ENCODE measurements at regions not wholly inside any gene's neighbourhood (a gene's known extent, or its start where the extent isn't known, plus 50 kb on each side); places are given as distances from the start of the nearest gene placed in this dataset.

- TF ChIP-seq, protein P1, sequence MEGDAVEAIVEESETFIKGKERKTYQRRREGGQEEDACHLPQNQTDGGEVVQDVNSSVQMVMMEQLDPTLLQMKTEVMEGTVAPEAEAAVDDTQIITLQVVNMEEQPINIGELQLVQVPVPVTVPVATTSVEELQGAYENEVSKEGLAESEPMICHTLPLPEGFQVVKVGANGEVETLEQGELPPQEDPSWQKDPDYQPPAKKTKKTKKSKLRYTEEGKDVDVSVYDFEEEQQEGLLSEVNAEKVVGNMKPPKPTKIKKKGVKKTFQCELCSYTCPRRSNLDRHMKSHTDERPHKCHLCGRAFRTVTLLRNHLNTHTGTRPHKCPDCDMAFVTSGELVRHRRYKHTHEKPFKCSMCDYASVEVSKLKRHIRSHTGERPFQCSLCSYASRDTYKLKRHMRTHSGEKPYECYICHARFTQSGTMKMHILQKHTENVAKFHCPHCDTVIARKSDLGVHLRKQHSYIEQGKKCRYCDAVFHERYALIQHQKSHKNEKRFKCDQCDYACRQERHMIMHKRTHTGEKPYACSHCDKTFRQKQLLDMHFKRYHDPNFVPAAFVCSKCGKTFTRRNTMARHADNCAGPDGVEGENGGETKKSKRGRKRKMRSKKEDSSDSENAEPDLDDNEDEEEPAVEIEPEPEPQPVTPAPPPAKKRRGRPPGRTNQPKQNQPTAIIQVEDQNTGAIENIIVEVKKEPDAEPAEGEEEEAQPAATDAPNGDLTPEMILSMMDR (conservative IDR thresholded peaks at IDR 0.05; ENCODE audit: low read depth in 2 of 2), result no peak
- no peak for TF ChIP-seq ETS1 (IDR thresholded peaks at IDR 0.05)
These were observed 317.0 kb downstream of the MAF start (continued) for GRCh38 chr16:79283578-79283977.

DNA sequence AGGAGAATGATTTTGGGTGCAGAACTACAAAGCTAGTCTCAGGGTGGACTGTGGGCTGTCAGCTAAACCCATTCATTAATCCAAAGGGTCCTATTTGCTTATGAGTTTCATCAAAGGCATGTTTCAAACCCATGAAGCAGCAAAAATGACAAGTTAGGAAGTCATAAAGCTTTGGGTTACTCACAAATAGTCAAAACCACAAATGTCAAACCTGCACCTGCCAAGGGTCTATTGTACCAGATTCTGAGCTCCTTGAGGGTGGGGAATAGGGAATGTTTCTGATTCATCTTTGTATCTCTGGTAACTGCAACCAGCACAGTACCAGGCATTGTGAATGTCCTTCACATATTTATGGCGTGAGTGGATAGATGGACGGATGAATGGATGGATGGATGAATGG lies 317.7 kb downstream of the MAF start:
- no peaks in the 10 kb centered on the region for H3K36me3 Mint-ChIP-seq (ENCODE audit: low read depth)
- TF ChIP-seq, protein P1 (conservative IDR thresholded peaks at IDR 0.05; ENCODE audit: low read depth in 2 of 2), result no peak
- TF ChIP-seq EZH2 (IDR thresholded peaks at IDR 0.05; ENCODE audit: low read depth, unreplicated experiment) (no peak), EZH2phosphoT487 (IDR thresholded peaks at IDR 0.05; ENCODE audit: unreplicated experiment) (no peak), ZNF462 (CRISPR knock-in tag; IDR thresholded peaks at IDR 0.05) (no peak), POLR2AphosphoS5 (IDR thresholded peaks at IDR 0.05; ENCODE audit: low read depth) (no peak)
- Histone ChIP-seq H3K4me2 (no peak overlapping the region), H3K79me2 (replicated peaks; ENCODE audit: insufficient read depth) (no peaks in the 10 kb centered on the region), H3K4me3 (no peak overlapping the region), H3K4me1 (ENCODE audit: insufficient read depth) (peaks cover 18% of the 10 kb centered on the region), H2AFZ (no peak overlapping the region), H3K27ac (ENCODE audit: low read depth) (no peak overlapping the region), H3F3A (replicated peaks; ENCODE audit: low read depth) (no peaks in the 10 kb centered on the region), H4K20me1 (replicated peaks; ENCODE audit: insufficient read depth) (no peaks in the 10 kb centered on the region), H3K9me2 (ENCODE audit: insufficient read depth) (no peaks in the 10 kb centered on the region; the same call in 1 of the 2 replicates), H3K36me3 (ENCODE audit: insufficient read depth) (no peaks in the 10 kb centered on the region), H3K27me3 (ENCODE audit: insufficient read depth) (no peaks in the 10 kb centered on the region)
- H3K9me3 Mint-ChIP-seq, result no peaks in the 10 kb centered on the region
- DNase-seq (ENCODE audit: low spot score), result no peak
- H3K4me3 Mint-ChIP-seq, result no peak overlapping the region
- peaks cover 3% of the 10 kb centered on the region for H3K27me3 Mint-ChIP-seq (ENCODE audit: insufficient read depth, low read depth, poor library complexity)
- H3K27ac Mint-ChIP-seq, result no peak overlapping the region
- no peak for ATAC-seq
- H3K4me1 Mint-ChIP-seq, result peaks cover 23% of the 10 kb centered on the region
